HG02885 (cell line): ENCODE measurements at regions not wholly inside any gene's neighbourhood (a gene's known extent, or its start where the extent isn't known, plus 50 kb on each side); places are given as distances from the start of the nearest gene placed in this dataset.
"Not testable (repeated sequence)": the region's sequence is repeated elsewhere in the genome, so short reads cannot be mapped to it uniquely, and the experiment has no call there.

Source experiments
- ATAC-seq: cut with Tn5 transposase; IDR thresholded peaks from one replicate; pipeline ENCODE4 v1.9.1; 2021; ENCODE audit warnings: mild to moderate bottlenecking; ENCODE audit not compliant: unreplicated experiment, poor library complexity

DNA sequence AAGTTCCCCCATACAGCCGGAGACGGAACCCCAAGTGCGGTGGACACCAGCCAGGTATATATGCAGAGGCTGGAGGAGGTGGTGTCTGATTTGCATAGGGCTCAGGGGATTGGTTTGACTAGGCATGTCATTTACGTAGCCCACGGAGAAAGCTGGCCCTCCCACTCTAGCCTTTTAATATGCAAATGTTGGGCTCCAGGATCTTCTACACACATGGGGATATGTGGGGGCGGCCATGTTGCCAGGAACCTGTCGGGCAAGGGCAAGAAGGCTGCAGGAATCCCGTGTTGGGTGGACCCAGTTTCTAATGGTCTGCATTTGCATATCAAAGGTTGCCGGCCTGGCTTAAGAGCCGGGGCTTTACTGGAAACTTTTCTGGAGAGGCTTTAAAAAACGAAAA lies 57.4 kb downstream of the FTHL17 start:
- not testable (repeated sequence) for ATAC-seq

DNA sequence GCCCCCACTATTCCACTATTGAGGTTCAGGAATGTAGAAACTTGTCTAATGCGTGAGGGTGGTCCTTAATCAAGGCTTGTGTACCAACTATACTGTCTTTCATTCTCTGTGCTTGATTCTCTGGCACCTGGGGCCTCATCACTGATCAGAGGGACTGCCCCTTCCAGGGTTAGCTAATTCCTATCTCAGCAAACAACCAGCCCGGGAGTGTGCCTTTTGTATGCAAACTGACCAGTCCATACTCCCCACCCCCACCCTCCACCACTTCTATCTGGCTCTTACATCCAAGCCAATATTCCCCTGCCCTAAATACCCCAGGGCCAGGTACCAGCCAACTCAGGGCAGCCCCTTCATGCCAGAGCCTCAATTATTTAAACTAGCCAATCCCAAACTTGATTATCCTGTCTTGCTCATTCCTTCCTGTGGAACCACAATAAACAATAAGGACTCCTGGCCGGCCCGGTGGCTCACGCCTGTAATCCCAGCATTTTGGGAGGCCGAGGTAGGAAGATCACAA lies 59.3 kb downstream of the FTHL17 start:
- ATAC-seq = no peak

DNA sequence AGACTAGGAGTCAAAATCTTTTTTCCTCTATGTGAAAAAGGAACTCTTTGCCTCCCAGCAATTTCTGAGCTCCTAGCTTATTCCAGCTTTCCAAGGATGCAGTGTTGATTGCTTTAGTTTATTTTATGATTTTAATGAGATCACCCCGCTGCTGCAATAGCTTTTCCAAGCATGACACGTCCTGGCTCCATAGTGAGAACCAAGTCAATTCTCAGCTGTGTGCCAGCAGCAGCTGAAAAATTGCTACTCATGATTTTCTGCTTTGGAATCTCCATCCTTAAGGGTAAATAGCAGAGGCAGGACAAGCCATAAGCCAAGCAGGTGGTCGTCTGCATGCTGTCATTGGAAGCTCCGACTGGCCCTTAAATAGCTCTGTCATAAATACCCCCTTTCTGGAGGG lies 64.5 kb downstream of the FTHL17 start:
- no peak for ATAC-seq

DNA sequence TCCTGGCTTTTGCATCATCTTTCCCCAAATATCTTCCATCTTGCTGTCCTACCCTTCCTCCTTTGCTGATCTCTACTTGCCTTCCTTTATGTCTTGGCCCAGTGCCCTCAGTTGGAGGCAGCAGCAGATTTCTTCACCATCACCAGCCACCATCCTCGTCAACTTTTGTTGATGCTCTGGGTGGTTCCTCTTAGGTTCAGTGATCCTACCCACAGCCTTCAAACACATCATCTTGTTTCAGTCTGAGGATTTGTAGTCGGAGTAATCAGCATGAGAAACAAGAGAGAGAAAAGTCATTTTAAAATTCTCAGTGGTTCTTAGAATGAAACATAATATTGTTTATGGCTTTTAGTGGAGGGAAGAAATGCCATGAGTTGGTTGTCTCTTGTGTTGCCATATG lies 65.8 kb downstream of the FTHL17 start:
- ATAC-seq = no peak

- ATAC-seq = no peak
Observed at GRCh38 chrX:30997411-30997810, 74.4 kb downstream of the FTHL17 start.

DNA sequence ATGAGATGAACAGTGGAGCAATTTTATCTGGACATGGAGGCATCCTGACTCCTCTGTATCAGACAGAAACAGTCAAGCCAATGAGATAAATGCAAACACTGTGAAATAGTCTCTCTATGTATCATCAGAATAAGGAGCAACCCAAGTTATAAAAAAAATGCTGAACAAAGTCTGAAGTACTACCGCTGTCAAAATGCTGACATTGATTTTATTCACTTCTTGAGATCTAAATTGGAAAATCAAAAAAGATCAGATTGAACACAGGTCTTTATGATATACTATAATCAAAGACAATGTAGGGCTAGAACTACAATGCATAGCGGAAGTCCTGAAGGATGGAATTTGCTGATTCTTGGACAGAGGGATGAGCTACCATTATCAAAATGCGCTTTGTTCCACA lies 76.1 kb downstream of the FTHL17 start:
- ATAC-seq = no peak

- ATAC-seq = no peak
Observed at GRCh38 chrX:30995060-30995700, 76.7 kb downstream of the FTHL17 start.

DNA sequence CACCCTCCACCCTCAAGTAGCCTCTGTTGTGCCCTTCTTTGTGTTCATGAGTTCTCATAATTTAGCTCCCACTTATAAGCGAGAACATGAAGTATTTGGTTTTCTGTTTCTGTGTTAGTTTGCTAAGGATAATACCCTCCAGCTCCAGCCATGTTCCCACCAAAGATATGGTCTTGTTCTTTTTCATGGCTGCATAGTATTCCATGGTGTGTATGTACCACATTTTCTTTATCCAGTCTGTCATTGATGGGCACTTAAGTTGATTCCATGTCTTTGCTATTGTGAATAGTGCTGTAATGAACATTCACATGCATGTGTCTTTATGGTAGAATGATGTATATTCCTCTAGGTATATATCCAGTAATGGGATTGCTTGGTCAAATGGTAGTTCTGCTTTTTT lies 77.8 kb downstream of the FTHL17 start:
- not testable (repeated sequence) for ATAC-seq

DNA sequence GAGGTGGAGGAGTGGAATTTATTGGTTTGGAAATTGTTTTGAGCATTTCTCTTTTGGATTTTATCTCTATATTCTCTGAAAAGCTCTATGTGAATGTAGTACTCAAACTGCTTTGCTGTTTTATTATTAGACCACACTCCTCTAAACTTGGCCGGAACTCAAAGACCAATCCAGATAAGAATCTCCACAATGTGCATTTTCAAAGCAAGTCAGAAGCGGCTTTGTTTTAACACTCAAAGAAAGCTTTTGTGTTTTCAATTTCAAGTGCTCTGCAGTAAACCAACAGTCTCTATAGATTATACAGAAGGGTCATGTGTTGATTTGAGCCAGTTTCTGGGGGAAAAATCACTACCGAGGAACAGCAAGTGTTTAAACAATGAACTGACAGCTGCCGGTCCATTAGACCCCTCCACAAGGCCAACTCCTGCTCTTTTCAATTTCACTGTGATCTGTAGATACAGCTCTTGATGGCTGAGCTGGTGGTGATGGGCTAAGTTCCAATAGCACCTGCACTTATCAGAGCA lies 79.4 kb downstream of the FTHL17 start:
- ATAC-seq = no peak

DNA sequence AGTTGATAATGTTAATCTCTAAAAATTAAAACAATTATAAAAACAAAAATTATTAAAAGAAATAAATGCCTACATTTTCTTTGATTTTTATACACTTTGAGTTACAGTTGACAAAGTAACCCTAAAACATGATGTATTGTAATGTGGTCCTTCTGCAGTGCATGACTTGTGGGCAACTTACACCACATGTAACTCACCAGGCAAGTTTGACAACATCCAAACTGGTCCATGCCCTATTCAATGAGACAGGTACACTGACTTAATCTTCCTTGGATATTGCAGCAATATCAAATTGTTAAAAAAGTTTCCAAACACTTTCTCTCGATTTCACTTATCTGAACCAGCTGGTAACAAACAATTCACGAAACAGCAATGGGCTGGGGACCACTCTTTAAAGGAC lies 81.5 kb downstream of the FTHL17 start:
- ATAC-seq = no peak

- ATAC-seq = no peak
Observed at GRCh38 chrX:30982467-30982866, 89.4 kb downstream of the FTHL17 start.

DNA sequence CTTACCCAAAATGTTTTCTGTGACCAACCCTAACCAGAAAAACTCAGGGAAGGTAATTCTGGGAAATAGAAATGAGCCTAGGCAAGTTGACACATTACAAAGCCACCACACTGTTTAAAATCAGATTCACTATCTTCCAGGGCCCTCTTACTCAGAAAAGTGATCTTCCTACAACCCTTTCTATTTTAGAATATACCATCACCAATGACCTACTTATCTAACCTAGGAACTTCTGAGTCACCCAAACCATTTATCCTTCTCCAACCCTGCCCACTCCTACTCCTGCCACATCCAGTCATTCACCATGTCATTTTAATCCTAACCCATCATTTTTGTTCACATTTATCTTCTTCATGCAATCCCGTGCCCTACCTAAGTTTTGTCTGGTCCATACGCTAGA lies 89.9 kb downstream of the FTHL17 start:
- no peak for ATAC-seq

- no peak for ATAC-seq
Observed at GRCh38 chrX:30979271-30979670, 90.2 kb upstream of the TAB3 start.

DNA sequence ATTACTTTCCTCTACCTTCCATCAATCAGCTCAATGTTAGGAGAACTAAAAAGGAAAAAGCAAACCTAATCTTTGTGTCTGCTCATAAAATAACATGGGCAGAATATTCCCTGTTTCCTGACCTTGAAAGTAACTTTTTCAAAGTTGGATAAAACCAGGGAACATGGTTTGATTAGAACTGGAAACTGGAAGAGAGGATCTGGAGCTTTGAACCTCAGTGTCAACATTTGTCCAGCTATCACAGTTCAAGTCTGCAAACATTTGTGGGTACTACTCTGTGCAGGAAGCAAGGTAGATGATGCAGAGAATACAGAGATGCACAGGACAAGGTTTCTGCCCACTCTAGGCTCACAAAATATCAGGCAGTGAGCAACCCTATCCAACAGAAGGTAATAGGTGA lies 86.4 kb upstream of the TAB3 start:
- ATAC-seq = no peak

GRCh38 chrX:30973784-30974427 lies 84.9 kb upstream of the TAB3 start:
- ATAC-seq = no peak

DNA sequence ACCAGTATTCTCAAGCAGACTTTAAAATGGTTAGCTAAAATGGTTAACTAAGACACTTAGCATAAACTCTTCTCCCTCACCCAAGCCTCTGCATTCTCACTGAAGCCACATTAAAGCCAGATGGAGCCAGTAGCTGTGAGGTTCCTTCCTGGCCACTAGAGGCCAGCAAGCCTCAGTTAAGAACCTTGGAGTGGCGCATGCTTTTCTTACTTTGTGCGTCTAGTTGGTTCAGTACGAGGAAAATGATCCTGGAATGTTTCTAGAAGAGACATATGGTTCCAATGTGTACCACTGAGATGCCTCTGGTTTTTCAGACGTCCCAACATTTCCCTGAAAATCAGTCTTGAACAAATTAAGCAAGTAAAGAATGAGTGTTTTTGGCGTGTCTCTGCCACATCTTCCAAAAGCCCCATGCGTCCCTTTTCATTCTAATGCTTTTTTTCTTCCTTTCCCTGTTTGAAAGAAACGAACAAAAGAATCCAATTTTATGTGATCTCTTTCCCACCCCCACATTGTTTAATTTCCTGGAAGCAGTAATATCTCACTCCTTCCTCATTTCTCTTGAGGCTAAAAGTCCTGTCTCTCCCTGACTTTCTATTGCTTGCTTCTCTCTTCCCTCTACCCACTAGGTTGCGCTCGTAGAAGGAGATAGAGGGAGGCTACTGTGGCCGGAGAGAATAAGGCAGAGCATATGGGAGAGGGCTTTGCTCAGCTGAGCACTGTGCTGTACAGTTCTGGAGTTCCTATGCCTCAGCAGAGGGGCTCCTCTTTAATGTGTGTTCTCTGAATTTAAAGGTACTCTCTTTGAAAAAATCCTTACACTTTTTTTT lies 82.9 kb upstream of the TAB3 start:
- ATAC-seq = peak; percentile 98

DNA sequence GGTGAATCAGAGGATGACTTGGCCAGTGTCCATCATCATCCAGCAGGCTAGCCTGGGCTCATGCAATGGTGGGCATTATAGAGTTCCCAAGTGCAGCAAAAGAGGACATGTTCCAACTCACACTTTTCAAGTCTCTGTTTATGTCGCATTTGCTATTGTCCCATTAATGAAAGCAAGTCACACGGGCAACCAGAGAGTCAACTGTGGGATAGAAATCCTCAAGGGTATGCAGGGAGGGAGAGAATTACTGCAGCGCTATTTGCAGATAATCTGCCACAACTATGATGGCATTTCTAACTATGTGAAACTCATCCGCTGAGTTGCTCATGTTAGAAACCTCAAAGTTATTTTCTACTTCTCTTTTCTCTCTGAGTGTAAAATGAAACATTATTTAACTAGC lies 78.5 kb upstream of the TAB3 start:
- ATAC-seq = no peak

- ATAC-seq = no peak
Observed at GRCh38 chrX:30965767-30966166, 76.7 kb upstream of the TAB3 start.

DNA sequence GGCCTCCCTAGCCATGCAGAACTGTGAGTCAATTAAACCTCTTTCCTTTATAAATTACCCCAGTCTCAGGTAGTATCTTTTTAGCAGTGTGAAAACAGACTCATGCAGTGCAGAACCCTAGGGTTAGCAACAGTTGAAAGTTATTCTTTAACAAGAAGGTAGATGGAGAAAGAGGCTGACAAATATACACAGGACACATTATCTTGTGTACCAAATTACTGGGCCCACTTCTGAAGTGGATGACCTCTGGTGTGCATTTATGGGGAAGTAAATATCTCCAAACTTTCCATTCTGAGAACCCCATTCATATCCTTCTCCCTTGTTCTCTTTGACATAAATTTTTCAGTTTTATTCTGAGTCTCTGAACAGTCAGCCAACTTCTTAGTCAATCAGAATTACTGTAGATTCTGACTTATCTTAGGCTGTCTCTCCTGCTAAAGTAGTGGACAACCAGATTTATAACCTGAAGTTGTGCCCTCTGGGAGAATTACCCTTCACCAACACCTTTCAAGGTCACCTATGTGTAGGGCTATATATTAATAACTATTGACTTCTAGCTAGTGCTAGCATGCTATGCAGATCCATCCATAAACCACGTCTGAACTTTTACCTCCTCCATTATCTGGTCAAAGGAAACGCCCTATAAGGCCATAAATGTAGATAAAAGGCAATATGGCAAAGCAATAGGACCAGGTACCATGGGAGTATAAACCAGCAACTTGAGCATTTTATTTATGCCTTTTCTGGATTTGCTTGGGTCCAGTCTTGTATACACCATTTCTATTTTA lies 72.5 kb upstream of the TAB3 start:
- no peak for ATAC-seq

DNA sequence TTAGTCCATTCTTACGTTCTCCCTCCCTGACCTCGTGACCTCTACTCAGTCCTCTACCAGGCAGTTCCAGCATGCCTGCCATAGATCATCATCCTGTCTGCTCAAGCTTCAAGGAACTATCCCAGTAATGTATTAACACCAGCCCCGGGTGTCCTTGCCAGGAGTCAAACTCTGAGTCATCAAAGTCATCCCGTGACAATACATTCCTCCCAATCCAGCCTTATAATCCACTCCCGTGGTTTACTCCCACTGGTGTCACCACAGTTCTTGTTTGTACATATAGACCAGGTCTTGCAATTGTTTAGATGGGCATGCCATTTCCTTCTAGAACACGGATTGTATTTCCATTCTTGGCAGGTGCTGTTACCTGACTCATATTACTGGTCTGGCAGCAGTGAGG lies 68.7 kb upstream of the TAB3 start:
- no peak for ATAC-seq
